H9 (cell line): ENCODE measurements at regions not wholly inside any gene's neighbourhood (a gene's known extent, or its start where the extent isn't known, plus 50 kb on each side); places are given as distances from the start of the nearest gene placed in this dataset.

ENCODE experiments used
- DNase-seq: peaks from one replicate; pipeline ENCODE4 v3.0.0-alpha.2; 2017
- H2AFZ ChIP-seq: one replicate; pipeline ENCODE4 v1.6.1; 2013; ENCODE audit warnings: mild to moderate bottlenecking, low read length, control low read depth, moderate library complexity
- H2AK5ac ChIP-seq: 2 replicates; pipeline ENCODE4 v1.6.1; 2013; ENCODE audit warnings: low read length, control low read depth, mixed read lengths; ENCODE audit not compliant: insufficient read length
- H2BK120ac ChIP-seq: one replicate; pipeline ENCODE4 v1.6.1; 2013; ENCODE audit warnings: low read depth, mild to moderate bottlenecking, low read length, control low read depth, inconsistent platforms; ENCODE audit not compliant: poor library complexity, severe bottlenecking
- H2BK12ac ChIP-seq: 2 replicates; pipeline ENCODE4 v1.6.1; 2013; ENCODE audit warnings: low read length, control low read depth, mixed read lengths, low read depth; ENCODE audit not compliant: insufficient read length
- H2BK15ac ChIP-seq: 2 replicates; pipeline ENCODE4 v1.6.1; 2013; ENCODE audit warnings: low read depth, low read length, control low read depth
- H2BK20ac ChIP-seq: one replicate; pipeline ENCODE4 v1.6.1; 2013; ENCODE audit warnings: low read depth, mild to moderate bottlenecking, low read length, control low read depth, inconsistent platforms; ENCODE audit not compliant: poor library complexity, severe bottlenecking
- H2BK5ac ChIP-seq: 2 replicates; pipeline ENCODE4 v1.6.1; 2013; ENCODE audit warnings: low read length, control low read depth, mixed read lengths; ENCODE audit not compliant: insufficient read length
- H3K14ac ChIP-seq: 2 replicates; pipeline ENCODE4 v1.6.1; 2013; ENCODE audit warnings: low read length, control low read depth; ENCODE audit not compliant: insufficient read depth
- H3K18ac ChIP-seq: 2 replicates; pipeline ENCODE4 v1.6.1; 2013; ENCODE audit warnings: low read depth, mild to moderate bottlenecking, mixed read lengths, low read length, control low read depth; ENCODE audit not compliant: insufficient read length
- H3K23ac ChIP-seq: 2 replicates; pipeline ENCODE4 v1.6.1; 2013; ENCODE audit warnings: low read length, control low read depth, mixed read lengths, low read depth; ENCODE audit not compliant: insufficient read length
- H3K23me2 ChIP-seq: 2 replicates; pipeline ENCODE4 v1.6.1; 2013; ENCODE audit warnings: low read depth, mild to moderate bottlenecking, mixed read lengths, low read length, control low read depth; ENCODE audit not compliant: insufficient read length, poor library complexity, severe bottlenecking
- H3K27ac ChIP-seq: 2 replicates; pipeline ENCODE4 v1.5.1; 2013; ENCODE audit warnings: low read length, control low read depth, mixed read lengths, low read depth; ENCODE audit not compliant: insufficient read length
- H3K27me3 ChIP-seq: 2 replicates; pipeline ENCODE4 v1.6.1; 2013; ENCODE audit warnings: low read length, control low read depth, inconsistent platforms; ENCODE audit not compliant: insufficient read depth
- H3K4ac ChIP-seq: 2 replicates; pipeline ENCODE4 v1.6.1; 2013; ENCODE audit warnings: low read depth, mild to moderate bottlenecking, control low read depth, inconsistent platforms, low read length, moderate library complexity
- H3K4me1 ChIP-seq: 2 replicates; pipeline ENCODE4 v1.6.1; 2013; ENCODE audit warnings: low read length, control low read depth, inconsistent platforms; ENCODE audit not compliant: insufficient read depth
- H3K4me2 ChIP-seq: 2 replicates; pipeline ENCODE4 v1.6.1; 2013; ENCODE audit warnings: low read length, control low read depth, mixed read lengths; ENCODE audit not compliant: insufficient read length, insufficient read depth
- H3K56ac ChIP-seq: 2 replicates; pipeline ENCODE4 v1.6.1; 2013; ENCODE audit warnings: low read depth, mild to moderate bottlenecking, mixed read lengths, low read length, control low read depth; ENCODE audit not compliant: insufficient read length
- H3K79me1 ChIP-seq: 2 replicates; pipeline ENCODE4 v1.6.1; 2013; ENCODE audit warnings: low read depth, mild to moderate bottlenecking, moderate library complexity, low read length, control low read depth, inconsistent platforms; ENCODE audit not compliant: insufficient read depth, poor library complexity, severe bottlenecking
- H3K79me2 ChIP-seq: 2 replicates; pipeline ENCODE4 v1.6.1; 2013; ENCODE audit warnings: low read length, control low read depth, inconsistent platforms; ENCODE audit not compliant: insufficient read depth
- H3K9ac ChIP-seq: 2 replicates; pipeline ENCODE4 v1.6.1; 2013; ENCODE audit warnings: low read length, control low read depth, mixed read lengths; ENCODE audit not compliant: insufficient read length; ENCODE audit errors: extremely low read depth
- H3K9me3 ChIP-seq: one replicate; pipeline ENCODE4 v1.6.1; 2013; ENCODE audit warnings: low read depth, low read length, inconsistent platforms; ENCODE audit not compliant: control insufficient read depth
- H3T11ph ChIP-seq: one replicate; pipeline ENCODE4 v1.6.1; 2013; ENCODE audit warnings: mild to moderate bottlenecking, low read length, control low read depth, inconsistent platforms
- H4K20me1 ChIP-seq: one replicate; pipeline ENCODE4 v1.6.1; 2013; ENCODE audit not compliant: control insufficient read depth, insufficient read length, insufficient read depth
- H4K5ac ChIP-seq: 2 replicates; pipeline ENCODE4 v1.6.1; 2013; ENCODE audit warnings: low read depth, mild to moderate bottlenecking, mixed read lengths, low read length, control low read depth; ENCODE audit not compliant: insufficient read length
- H4K8ac ChIP-seq: replicated peaks from 2 replicates; pipeline ENCODE4 v1.6.1; 2013; ENCODE audit warnings: low read length, control low read depth, mixed read lengths, low read depth; ENCODE audit not compliant: insufficient read length
- H4K91ac ChIP-seq: 2 replicates; pipeline ENCODE4 v1.6.1; 2013; ENCODE audit warnings: low read depth, mild to moderate bottlenecking, moderate library complexity, mixed read lengths, low read length, control low read depth; ENCODE audit not compliant: insufficient read length
- H3K27ac Mint-ChIP-seq, 3 experiments: 2 replicates in 2 of 3; 3 replicates in 1 of 3; pipeline ENCODE4 v1.8.0; 2020 to 2021; ENCODE audit warnings: mixed read lengths in 3 of 3, mild to moderate bottlenecking in 1 of 3, moderate library complexity in 1 of 3
- H3K27me3 Mint-ChIP-seq: 2 replicates; pipeline ENCODE4 v1.8.0; 2021; ENCODE audit warnings: low read depth, mild to moderate bottlenecking, moderate library complexity, mixed read lengths
- H3K36me3 Mint-ChIP-seq, 3 experiments: 2 replicates in 2 of 3; 3 replicates in 1 of 3; pipeline ENCODE4 v1.8.0; 2020 to 2021; ENCODE audit warnings: low read depth in 3 of 3, mixed read lengths in 3 of 3; ENCODE audit not compliant: insufficient read depth in 1 of 3
- H3K4me1 Mint-ChIP-seq, 2 experiments: 2 replicates each; pipeline ENCODE4 v1.8.0; 2020; ENCODE audit warnings: mixed read lengths in 2 of 2
- H3K4me3 Mint-ChIP-seq, 2 experiments: 2 replicates in 1 of 2; 3 replicates in 1 of 2; pipeline ENCODE4 v1.8.0; 2020 to 2021; ENCODE audit warnings: mild to moderate bottlenecking in 2 of 2, mixed read lengths in 2 of 2, moderate library complexity in 1 of 2
- H3K9me3 Mint-ChIP-seq, 2 experiments: 2 replicates in 1 of 2; 3 replicates in 1 of 2; pipeline ENCODE4 v1.8.0; 2020; ENCODE audit warnings: mild to moderate bottlenecking in 2 of 2, mixed read lengths in 2 of 2, moderate library complexity in 1 of 2
- WGBS: extraction: QIAGEN DNeasy Blood & Tissue Kit; methylation state at CpG from one replicate; pipeline ENCODE4 v1.1.7; 2013; ENCODE audit warnings: missing lambda C conversion rate, low lambda C conversion rate, mixed read lengths; ENCODE audit not compliant: insufficient read length; ENCODE audit errors: extremely low coverage; 5-methylcytosine and 5-hydroxymethylcytosine counted together
- TF ChIP-seq, protein P1 (sequence below): fragments of 200-600 bp; sonication (generic); conservative IDR thresholded peaks from 3 replicates; pipeline ENCODE4 v1.8.0; 2021; ENCODE audit warnings: antibody characterized with exemption, mild to moderate bottlenecking

DNA sequence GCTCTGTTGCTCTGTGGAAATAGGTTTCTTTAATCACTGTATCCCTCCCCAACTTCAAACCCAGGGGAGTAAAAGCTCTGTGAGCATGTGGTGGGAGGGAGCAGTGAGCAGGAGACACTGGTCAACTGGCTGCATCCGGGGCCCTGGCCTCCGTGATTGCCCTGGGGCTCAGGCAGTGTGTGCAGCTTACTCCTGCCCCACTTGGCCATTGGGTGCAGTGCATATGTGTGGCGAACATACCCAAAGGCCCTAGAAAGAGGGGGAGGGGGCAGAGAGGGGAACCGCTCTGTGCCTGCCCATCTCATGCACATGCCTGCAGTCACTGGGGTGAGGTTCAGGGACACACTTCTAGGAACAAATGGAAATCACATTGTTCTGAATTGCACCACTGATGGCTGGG lies 378.7 kb downstream of the ZBBX start:
- no peak overlapping the region for H3K4me3 Mint-ChIP-seq
- H4K91ac ChIP-seq: no peak overlapping the region
- H3K14ac ChIP-seq: no peak overlapping the region
- H3K9ac ChIP-seq: no peak overlapping the region
- H3K56ac ChIP-seq: no peak overlapping the region
- H3T11ph ChIP-seq: no peak overlapping the region
- no peaks in the 10 kb centered on the region for H4K20me1 ChIP-seq
- no peak overlapping the region for H2AK5ac ChIP-seq
- H4K5ac ChIP-seq: no peak overlapping the region
- H3K27me3 ChIP-seq: no peaks in the 10 kb centered on the region
- H3K4me2 ChIP-seq: no peak overlapping the region
- no peaks in the 10 kb centered on the region for H3K4me1 Mint-ChIP-seq
- H3K27ac ChIP-seq: no peak overlapping the region
- H4K8ac ChIP-seq: no peak overlapping the region
- no peak overlapping the region for H3K27ac Mint-ChIP-seq
- no peak overlapping the region for H2BK20ac ChIP-seq
- TF ChIP-seq, protein P1, sequence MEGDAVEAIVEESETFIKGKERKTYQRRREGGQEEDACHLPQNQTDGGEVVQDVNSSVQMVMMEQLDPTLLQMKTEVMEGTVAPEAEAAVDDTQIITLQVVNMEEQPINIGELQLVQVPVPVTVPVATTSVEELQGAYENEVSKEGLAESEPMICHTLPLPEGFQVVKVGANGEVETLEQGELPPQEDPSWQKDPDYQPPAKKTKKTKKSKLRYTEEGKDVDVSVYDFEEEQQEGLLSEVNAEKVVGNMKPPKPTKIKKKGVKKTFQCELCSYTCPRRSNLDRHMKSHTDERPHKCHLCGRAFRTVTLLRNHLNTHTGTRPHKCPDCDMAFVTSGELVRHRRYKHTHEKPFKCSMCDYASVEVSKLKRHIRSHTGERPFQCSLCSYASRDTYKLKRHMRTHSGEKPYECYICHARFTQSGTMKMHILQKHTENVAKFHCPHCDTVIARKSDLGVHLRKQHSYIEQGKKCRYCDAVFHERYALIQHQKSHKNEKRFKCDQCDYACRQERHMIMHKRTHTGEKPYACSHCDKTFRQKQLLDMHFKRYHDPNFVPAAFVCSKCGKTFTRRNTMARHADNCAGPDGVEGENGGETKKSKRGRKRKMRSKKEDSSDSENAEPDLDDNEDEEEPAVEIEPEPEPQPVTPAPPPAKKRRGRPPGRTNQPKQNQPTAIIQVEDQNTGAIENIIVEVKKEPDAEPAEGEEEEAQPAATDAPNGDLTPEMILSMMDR: no peak
- no peaks in the 10 kb centered on the region for H3K4me1 ChIP-seq
- DNase-seq: no peak
- H2AFZ ChIP-seq: no peak overlapping the region
- H3K79me2 ChIP-seq: no peaks in the 10 kb centered on the region
- no CpG with 5 or more reads among the region's 4 CpGs for WGBS
- no peak overlapping the region for H2BK120ac ChIP-seq
- peaks cover 14 to 32% of the 10 kb centered on the region in 2 experiments for H3K9me3 Mint-ChIP-seq
- no peaks in the 10 kb centered on the region for H3K79me1 ChIP-seq
- H3K18ac ChIP-seq: no peak overlapping the region
- no peak overlapping the region for H3K4ac ChIP-seq
- H3K27me3 Mint-ChIP-seq: no peaks in the 10 kb centered on the region
- H3K9me3 ChIP-seq: peaks cover 7% of the 10 kb centered on the region
- H3K23me2 ChIP-seq: no peaks in the 10 kb centered on the region
- peaks cover 0 to 18% (median 7%) of the 10 kb centered on the region in 3 experiments; a peak in 6 of 7 replicates for H3K36me3 Mint-ChIP-seq
- no peak overlapping the region for H2BK5ac ChIP-seq
- no peak overlapping the region for H2BK15ac ChIP-seq
- H2BK12ac ChIP-seq: no peak overlapping the region
- no peak overlapping the region for H3K23ac ChIP-seq
